ENCODE measurements at regions not wholly inside any gene's neighbourhood (a gene's known extent, or its start where the extent isn't known, plus 50 kb on each side); places are given as distances from the start of the nearest gene placed in this dataset.

DNA sequence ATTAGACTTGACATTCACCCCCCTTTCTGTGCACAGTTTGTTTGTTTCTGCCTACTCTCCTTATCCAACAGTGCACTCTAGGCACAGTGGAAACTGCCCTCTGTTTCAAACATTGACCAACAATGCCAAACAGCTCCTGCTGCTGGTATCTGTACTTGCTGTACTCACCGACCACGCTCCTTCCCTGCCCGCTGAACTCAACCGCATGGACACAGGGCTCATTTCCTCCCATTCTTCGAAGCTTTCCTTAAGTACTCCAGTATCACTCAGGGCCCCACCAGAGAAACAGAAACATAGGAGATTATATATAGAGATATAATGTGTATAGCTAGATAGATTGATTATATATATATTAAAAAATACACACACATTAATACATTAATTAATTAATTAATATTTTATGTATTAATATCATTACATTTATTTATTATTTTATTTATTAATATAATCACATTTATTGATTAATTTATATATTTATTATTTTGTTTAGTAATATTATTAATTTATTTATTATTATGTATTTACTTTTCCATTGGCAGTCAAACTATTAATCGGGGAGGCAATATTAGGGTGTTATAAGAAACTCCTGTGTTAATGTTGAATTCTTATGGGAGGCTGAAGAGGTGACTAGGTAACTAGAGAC lies 1528.2 kb downstream of the EFNB2 start:
- Histone ChIP-seq H3K27ac (no peak overlapping the region), H3K9me3 (ENCODE audit: low read depth) (no peaks in the 10 kb centered on the region), H3K9me2 (ENCODE audit: insufficient read depth) (no peaks in the 10 kb centered on the region), H2AFZ (no peak overlapping the region), H3F3A (ENCODE audit: insufficient read depth) (no peaks in the 10 kb centered on the region), H4K20me1 (ENCODE audit: insufficient read depth) (no peaks in the 10 kb centered on the region), H3K4me3 (no peak overlapping the region), H3K4me2 (ENCODE audit: unreplicated experiment) (no peak overlapping the region), H3K36me3 (ENCODE audit: low read depth) (no peaks in the 10 kb centered on the region), H3K9ac (no peak overlapping the region), H3K4me1 (ENCODE audit: insufficient read depth) (no peaks in the 10 kb centered on the region), H3K27me3 (replicated peaks; ENCODE audit: insufficient read depth) (no peaks in the 10 kb centered on the region), H3K79me2 (ENCODE audit: insufficient read depth) (no peaks in the 10 kb centered on the region)
- no peak for TF ChIP-seq EZH2phosphoT487 (IDR thresholded peaks at IDR 0.05; ENCODE audit: insufficient read depth, low read depth)
- TF ChIP-seq EZH2 (IDR thresholded peaks at IDR 0.05; ENCODE audit: insufficient read depth, poor library complexity, severe bottlenecking) = no peak
- in situ Hi-C loops (cut with MboI) = no loop called here
- DNase-seq = no peak
- WGBS, 2 experiments (ENCODE audit: low coverage in 1 of 2, low lambda C conversion rate in 2 of 2, missing lambda C conversion rate in 2 of 2) = 63 to 73% methylated on average over 6 of the region's 6 CpGs

GRCh38 chr13:104996022-104996421 lies 1539.4 kb downstream of the EFNB2 start:
- Histone ChIP-seq H3K9me2 (ENCODE audit: insufficient read depth) (no peaks in the 10 kb centered on the region), H3K27me3 (replicated peaks; ENCODE audit: insufficient read depth) (no peaks in the 10 kb centered on the region), H3K4me3 (no peak overlapping the region), H3K9ac (no peak overlapping the region), H4K20me1 (ENCODE audit: insufficient read depth) (no peaks in the 10 kb centered on the region), H2AFZ (no peak overlapping the region), H3K36me3 (ENCODE audit: low read depth) (no peaks in the 10 kb centered on the region), H3K4me1 (ENCODE audit: insufficient read depth) (no peaks in the 10 kb centered on the region), H3F3A (ENCODE audit: insufficient read depth) (no peaks in the 10 kb centered on the region), H3K9me3 (ENCODE audit: low read depth) (no peaks in the 10 kb centered on the region), H3K79me2 (ENCODE audit: insufficient read depth) (no peaks in the 10 kb centered on the region), H3K27ac (no peak overlapping the region), H3K4me2 (ENCODE audit: unreplicated experiment) (no peak overlapping the region)
- WGBS, 2 experiments (ENCODE audit: low coverage in 1 of 2, low lambda C conversion rate in 2 of 2, missing lambda C conversion rate in 2 of 2) = 4% methylated on average over 3 of the region's 3 CpGs
- no peak for DNase-seq
- in situ Hi-C loops (cut with MboI) = no loop called here
- TF ChIP-seq EZH2phosphoT487 (IDR thresholded peaks at IDR 0.05; ENCODE audit: insufficient read depth, low read depth) (no peak), EZH2 (IDR thresholded peaks at IDR 0.05; ENCODE audit: insufficient read depth, poor library complexity, severe bottlenecking) (no peak)

DNA sequence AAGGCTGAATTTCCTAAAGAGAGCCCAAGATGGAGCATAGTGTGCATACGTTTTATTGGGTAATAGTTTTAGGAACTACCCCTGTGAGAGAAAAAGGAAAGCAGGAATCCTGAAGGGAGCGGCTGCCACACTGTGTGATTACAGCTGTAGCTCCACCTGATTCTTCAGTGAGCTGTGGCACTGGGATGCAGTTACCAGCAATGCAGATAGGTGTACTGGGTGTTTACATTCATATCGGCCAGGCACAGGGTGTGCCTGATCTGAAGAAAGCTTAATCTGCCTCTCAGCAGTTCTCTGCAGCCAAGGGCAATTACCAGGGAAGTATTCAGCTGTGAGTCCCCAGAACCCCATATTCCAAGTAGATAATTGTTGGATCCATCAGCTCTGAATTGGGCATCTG lies 1541.8 kb downstream of the EFNB2 start:
- TF ChIP-seq EZH2phosphoT487 (IDR thresholded peaks at IDR 0.05; ENCODE audit: insufficient read depth, low read depth) (no peak), EZH2 (IDR thresholded peaks at IDR 0.05; ENCODE audit: insufficient read depth, poor library complexity, severe bottlenecking) (no peak)
- H3K27me3 ChIP-seq (replicated peaks; ENCODE audit: insufficient read depth) = no peaks in the 10 kb centered on the region
- no peak overlapping the region for H3K27ac ChIP-seq
- H3K4me2 ChIP-seq (ENCODE audit: unreplicated experiment) = no peak overlapping the region
- 30 to 36% methylated on average over 3 of the region's 3 CpGs for WGBS, 2 experiments (ENCODE audit: low coverage in 1 of 2, low lambda C conversion rate in 2 of 2, missing lambda C conversion rate in 2 of 2)
- no peaks in the 10 kb centered on the region for H3K9me3 ChIP-seq (ENCODE audit: low read depth)
- DNase-seq = no peak
- H2AFZ ChIP-seq = no peak overlapping the region
- no peak overlapping the region for H3K4me3 ChIP-seq
- H3K36me3 ChIP-seq (ENCODE audit: low read depth) = no peaks in the 10 kb centered on the region
- in situ Hi-C loops (cut with MboI) = no loop called here
- no peaks in the 10 kb centered on the region for H3K9me2 ChIP-seq (ENCODE audit: insufficient read depth)
- H3F3A ChIP-seq (ENCODE audit: insufficient read depth) = no peaks in the 10 kb centered on the region
- H3K9ac ChIP-seq = no peak overlapping the region
- no peaks in the 10 kb centered on the region for H3K4me1 ChIP-seq (ENCODE audit: insufficient read depth)
- H3K79me2 ChIP-seq (ENCODE audit: insufficient read depth) = no peaks in the 10 kb centered on the region
- no peaks in the 10 kb centered on the region for H4K20me1 ChIP-seq (ENCODE audit: insufficient read depth)

- H3K36me3 ChIP-seq (ENCODE audit: low read depth) = no peaks in the 10 kb centered on the region
- H3K27ac ChIP-seq = no peak overlapping the region
- in situ Hi-C loops (cut with MboI) = no loop called here
- H3K4me2 ChIP-seq (ENCODE audit: unreplicated experiment) = no peak overlapping the region
- TF ChIP-seq EZH2 (IDR thresholded peaks at IDR 0.05; ENCODE audit: insufficient read depth, poor library complexity, severe bottlenecking) = no peak
- no peak for TF ChIP-seq EZH2phosphoT487 (IDR thresholded peaks at IDR 0.05; ENCODE audit: insufficient read depth, low read depth)
- H3F3A ChIP-seq (ENCODE audit: insufficient read depth) = no peaks in the 10 kb centered on the region
- H2AFZ ChIP-seq = no peak overlapping the region
- no peak overlapping the region for H3K4me3 ChIP-seq
- H3K9me2 ChIP-seq (ENCODE audit: insufficient read depth) = no peaks in the 10 kb centered on the region
- no peaks in the 10 kb centered on the region for H3K9me3 ChIP-seq (ENCODE audit: low read depth)
- H3K27me3 ChIP-seq (replicated peaks; ENCODE audit: insufficient read depth) = no peaks in the 10 kb centered on the region
- 48% methylated on average over 5 of the region's 5 CpGs for WGBS, 2 experiments (ENCODE audit: low coverage in 1 of 2, low lambda C conversion rate in 2 of 2, missing lambda C conversion rate in 2 of 2)
- no peak overlapping the region for H3K9ac ChIP-seq
- DNase-seq = no peak
- no peaks in the 10 kb centered on the region for H3K4me1 ChIP-seq (ENCODE audit: insufficient read depth)
- no peaks in the 10 kb centered on the region for H3K79me2 ChIP-seq (ENCODE audit: insufficient read depth)
- H4K20me1 ChIP-seq (ENCODE audit: insufficient read depth) = no peaks in the 10 kb centered on the region
Observed at GRCh38 chr13:104987621-104988020, 1547.8 kb downstream of the EFNB2 start.
